ENCODE measurements at regions not wholly inside any gene's neighbourhood (a gene's known extent, or its start where the extent isn't known, plus 50 kb on each side); places are given as distances from the start of the nearest gene placed in this dataset.

DNA sequence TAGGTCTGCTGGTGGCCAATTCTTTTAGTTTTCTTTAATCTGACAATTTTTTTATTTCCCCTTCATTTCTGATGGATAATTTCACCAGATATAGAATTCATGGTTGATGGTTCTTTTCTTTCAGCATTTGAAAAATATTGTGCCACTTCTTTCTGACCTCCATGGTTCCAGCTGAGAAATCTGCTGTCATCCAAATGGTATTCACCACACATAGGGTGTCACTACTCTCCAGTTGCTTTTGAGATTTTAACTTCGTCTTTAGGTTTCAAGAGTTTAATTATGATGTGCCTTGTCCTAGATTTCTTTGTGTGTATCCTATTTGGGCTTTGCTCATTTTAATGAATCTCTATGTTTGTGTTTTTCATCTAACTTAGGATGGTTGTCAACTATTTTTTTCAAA is 488.6 kb upstream of the HS6ST1 start:
- TF ChIP-seq, protein P1, sequence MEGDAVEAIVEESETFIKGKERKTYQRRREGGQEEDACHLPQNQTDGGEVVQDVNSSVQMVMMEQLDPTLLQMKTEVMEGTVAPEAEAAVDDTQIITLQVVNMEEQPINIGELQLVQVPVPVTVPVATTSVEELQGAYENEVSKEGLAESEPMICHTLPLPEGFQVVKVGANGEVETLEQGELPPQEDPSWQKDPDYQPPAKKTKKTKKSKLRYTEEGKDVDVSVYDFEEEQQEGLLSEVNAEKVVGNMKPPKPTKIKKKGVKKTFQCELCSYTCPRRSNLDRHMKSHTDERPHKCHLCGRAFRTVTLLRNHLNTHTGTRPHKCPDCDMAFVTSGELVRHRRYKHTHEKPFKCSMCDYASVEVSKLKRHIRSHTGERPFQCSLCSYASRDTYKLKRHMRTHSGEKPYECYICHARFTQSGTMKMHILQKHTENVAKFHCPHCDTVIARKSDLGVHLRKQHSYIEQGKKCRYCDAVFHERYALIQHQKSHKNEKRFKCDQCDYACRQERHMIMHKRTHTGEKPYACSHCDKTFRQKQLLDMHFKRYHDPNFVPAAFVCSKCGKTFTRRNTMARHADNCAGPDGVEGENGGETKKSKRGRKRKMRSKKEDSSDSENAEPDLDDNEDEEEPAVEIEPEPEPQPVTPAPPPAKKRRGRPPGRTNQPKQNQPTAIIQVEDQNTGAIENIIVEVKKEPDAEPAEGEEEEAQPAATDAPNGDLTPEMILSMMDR (IDR thresholded peaks at IDR 0.05; ENCODE audit: insufficient read depth, low read length, poor library complexity, severe bottlenecking) = no peak
- TF ChIP-seq EZH2phosphoT487 (conservative IDR thresholded peaks at IDR 0.05; ENCODE audit: low read length) = no peak
